ENCODE measurements at regions not wholly inside any gene's neighbourhood (a gene's known extent, or its start where the extent isn't known, plus 50 kb on each side); places are given as distances from the start of the nearest gene placed in this dataset.

DNA sequence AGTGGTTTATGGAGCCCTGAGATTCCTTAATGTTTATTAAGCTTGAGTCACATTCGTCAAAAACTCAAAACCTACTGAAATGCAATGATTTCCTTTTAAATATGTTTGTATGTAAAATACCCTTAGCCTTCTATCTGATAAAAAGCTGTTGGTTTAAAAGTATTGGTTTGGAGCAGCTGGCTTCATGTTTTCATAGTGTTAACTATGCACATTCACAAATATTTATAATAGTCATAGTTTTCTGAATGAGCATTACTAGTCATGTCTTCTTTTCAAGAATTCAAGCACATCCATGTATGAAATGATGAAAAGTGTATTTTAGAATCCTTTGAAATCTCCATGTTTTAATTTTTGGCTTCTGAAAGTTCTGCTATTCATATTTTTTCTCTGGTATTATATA lies 558.6 kb downstream of the UTRN start:
- TF ChIP-seq EZH2 (optimal IDR thresholded peaks at IDR 0.05; ENCODE audit: low read depth, low read length) = no peak
- TF ChIP-seq, protein P1, sequence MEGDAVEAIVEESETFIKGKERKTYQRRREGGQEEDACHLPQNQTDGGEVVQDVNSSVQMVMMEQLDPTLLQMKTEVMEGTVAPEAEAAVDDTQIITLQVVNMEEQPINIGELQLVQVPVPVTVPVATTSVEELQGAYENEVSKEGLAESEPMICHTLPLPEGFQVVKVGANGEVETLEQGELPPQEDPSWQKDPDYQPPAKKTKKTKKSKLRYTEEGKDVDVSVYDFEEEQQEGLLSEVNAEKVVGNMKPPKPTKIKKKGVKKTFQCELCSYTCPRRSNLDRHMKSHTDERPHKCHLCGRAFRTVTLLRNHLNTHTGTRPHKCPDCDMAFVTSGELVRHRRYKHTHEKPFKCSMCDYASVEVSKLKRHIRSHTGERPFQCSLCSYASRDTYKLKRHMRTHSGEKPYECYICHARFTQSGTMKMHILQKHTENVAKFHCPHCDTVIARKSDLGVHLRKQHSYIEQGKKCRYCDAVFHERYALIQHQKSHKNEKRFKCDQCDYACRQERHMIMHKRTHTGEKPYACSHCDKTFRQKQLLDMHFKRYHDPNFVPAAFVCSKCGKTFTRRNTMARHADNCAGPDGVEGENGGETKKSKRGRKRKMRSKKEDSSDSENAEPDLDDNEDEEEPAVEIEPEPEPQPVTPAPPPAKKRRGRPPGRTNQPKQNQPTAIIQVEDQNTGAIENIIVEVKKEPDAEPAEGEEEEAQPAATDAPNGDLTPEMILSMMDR (IDR thresholded peaks at IDR 0.05; ENCODE audit: low read length) = no peak
- no peak for TF ChIP-seq EZH2phosphoT487 (IDR thresholded peaks at IDR 0.05; ENCODE audit: low read length)
- H3K36me3 ChIP-seq (replicated peaks; ENCODE audit: insufficient read depth, low read length) = no peaks in the 10 kb centered on the region

DNA sequence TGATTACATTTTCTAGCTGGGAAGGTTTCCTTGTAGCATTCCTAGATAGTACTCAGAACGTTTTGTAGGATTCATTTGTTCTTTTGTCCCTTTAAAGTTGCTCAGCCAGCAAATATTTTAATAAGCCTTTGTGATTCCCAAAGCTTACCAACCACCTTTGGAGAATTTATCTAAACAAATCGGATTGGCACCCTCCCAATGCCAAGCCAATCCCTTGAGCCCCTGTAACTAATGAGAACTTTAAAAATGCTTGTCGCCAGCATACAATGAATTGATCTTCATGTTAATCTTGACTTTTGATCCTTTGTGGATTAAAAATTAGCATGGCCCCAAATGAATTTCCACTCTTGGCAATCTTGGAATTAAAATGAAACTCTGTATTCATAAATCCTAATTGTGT lies 559.5 kb downstream of the UTRN start:
- no peaks in the 10 kb centered on the region for H3F3A ChIP-seq (ENCODE audit: insufficient read depth, low read length)
- H3K4me1 ChIP-seq (ENCODE audit: low read length) = no peaks in the 10 kb centered on the region
- H3K4me3 ChIP-seq (ENCODE audit: low read length) = no peak overlapping the region
- no peak overlapping the region for H3K9ac ChIP-seq (ENCODE audit: low read length)
- H3K9me2 ChIP-seq (replicated peaks; ENCODE audit: insufficient read depth, low read length) = no peaks in the 10 kb centered on the region
- no peak overlapping the region for H2AFZ ChIP-seq (ENCODE audit: low read length)
- no peak for DNase-seq
- H3K79me2 ChIP-seq (ENCODE audit: low read length) = no peaks in the 10 kb centered on the region
- no peaks in the 10 kb centered on the region for H4K20me1 ChIP-seq (ENCODE audit: insufficient read depth, low read length)
- no peak overlapping the region for H3K4me2 ChIP-seq (ENCODE audit: low read depth, low read length)
- no peak for TF ChIP-seq EZH2phosphoT487 (IDR thresholded peaks at IDR 0.05; ENCODE audit: low read length)
- TF ChIP-seq, protein P1 (IDR thresholded peaks at IDR 0.05; ENCODE audit: low read length) = no peak
- no peak for TF ChIP-seq EZH2 (optimal IDR thresholded peaks at IDR 0.05; ENCODE audit: low read depth, low read length)
- H3K27me3 ChIP-seq (replicated peaks; ENCODE audit: insufficient read depth, low read length) = no peaks in the 10 kb centered on the region
- no peaks in the 10 kb centered on the region for H3K9me3 ChIP-seq (replicated peaks; ENCODE audit: insufficient read depth, low read length)
- H3K36me3 ChIP-seq (replicated peaks; ENCODE audit: insufficient read depth, low read length) = no peaks in the 10 kb centered on the region
- H3K27ac ChIP-seq (ENCODE audit: low read length) = no peak overlapping the region

More for the DNA sequence above, 558.6 kb downstream of the UTRN start:
- Histone ChIP-seq H3K27me3 (replicated peaks; ENCODE audit: insufficient read depth, low read length) (no peaks in the 10 kb centered on the region), H3K9me2 (replicated peaks; ENCODE audit: insufficient read depth, low read length) (no peaks in the 10 kb centered on the region), H3K4me2 (ENCODE audit: low read depth, low read length) (no peak overlapping the region), H3K27ac (ENCODE audit: low read length) (no peak overlapping the region), H4K20me1 (ENCODE audit: insufficient read depth, low read length) (no peaks in the 10 kb centered on the region), H3K9ac (ENCODE audit: low read length) (no peak overlapping the region), H3F3A (ENCODE audit: insufficient read depth, low read length) (no peaks in the 10 kb centered on the region), H3K9me3 (replicated peaks; ENCODE audit: insufficient read depth, low read length) (no peaks in the 10 kb centered on the region), H3K4me1 (ENCODE audit: low read length) (no peaks in the 10 kb centered on the region), H3K79me2 (ENCODE audit: low read length) (no peaks in the 10 kb centered on the region), H2AFZ (ENCODE audit: low read length) (no peak overlapping the region), H3K4me3 (ENCODE audit: low read length) (no peak overlapping the region)
- DNase-seq = no peak

DNA sequence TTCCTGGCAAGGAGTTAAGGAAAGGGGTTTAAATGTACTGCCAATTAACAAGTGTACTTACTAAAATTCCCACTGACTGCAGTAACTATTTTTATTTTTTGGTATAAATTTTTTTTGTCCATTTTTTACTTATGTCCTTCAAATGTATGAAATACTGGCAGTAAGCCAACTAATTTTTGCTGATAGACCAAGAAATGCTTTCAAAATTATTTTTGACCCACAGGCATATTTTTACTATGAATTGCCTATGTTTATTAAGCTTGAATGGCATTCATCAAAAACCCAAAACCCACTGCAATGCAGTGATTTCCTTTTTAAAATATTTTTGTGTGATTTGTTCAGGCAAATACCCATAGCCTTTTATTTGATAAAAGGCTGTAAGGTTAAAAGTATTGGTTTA lies 560.1 kb downstream of the UTRN start:
- DNase-seq = no peak
- TF ChIP-seq EZH2 (optimal IDR thresholded peaks at IDR 0.05; ENCODE audit: low read depth, low read length) (no peak), EZH2phosphoT487 (IDR thresholded peaks at IDR 0.05; ENCODE audit: low read length) (no peak)
- TF ChIP-seq, protein P1 (IDR thresholded peaks at IDR 0.05; ENCODE audit: low read length) = no peak
- H3K27me3 ChIP-seq (replicated peaks; ENCODE audit: insufficient read depth, low read length) = no peaks in the 10 kb centered on the region
- no peak overlapping the region for H3K9ac ChIP-seq (ENCODE audit: low read length)
- H2AFZ ChIP-seq (ENCODE audit: low read length) = no peak overlapping the region
- no peaks in the 10 kb centered on the region for H4K20me1 ChIP-seq (ENCODE audit: insufficient read depth, low read length)
- H3K27ac ChIP-seq (ENCODE audit: low read length) = no peak overlapping the region
- H3K4me2 ChIP-seq (ENCODE audit: low read depth, low read length) = no peak overlapping the region
- H3K9me3 ChIP-seq (replicated peaks; ENCODE audit: insufficient read depth, low read length) = no peaks in the 10 kb centered on the region
- no peaks in the 10 kb centered on the region for H3K4me1 ChIP-seq (ENCODE audit: low read length)
- H3K36me3 ChIP-seq (replicated peaks; ENCODE audit: insufficient read depth, low read length) = no peaks in the 10 kb centered on the region
- no peaks in the 10 kb centered on the region for H3K79me2 ChIP-seq (ENCODE audit: low read length)
- H3F3A ChIP-seq (ENCODE audit: insufficient read depth, low read length) = no peaks in the 10 kb centered on the region
- no peaks in the 10 kb centered on the region for H3K9me2 ChIP-seq (replicated peaks; ENCODE audit: insufficient read depth, low read length)
- H3K4me3 ChIP-seq (ENCODE audit: low read length) = no peak overlapping the region
